SK-N-SH (cell line): ENCODE measurements at regions not wholly inside any gene's neighbourhood (a gene's known extent, or its start where the extent isn't known, plus 50 kb on each side); places are given as distances from the start of the nearest gene placed in this dataset.

Experiments used
- CTCF ChIA-PET: fragments of 300-600, 350-600 bp; formaldehyde crosslinking; extraction: SDS; loops from one replicate; lab custom pipeline; 2021; lab: Yijun Ruan, JAX
- POLR2A ChIA-PET: fragments of 350-600 bp; sonication (Branson Sonifier 250); formaldehyde crosslinking; extraction: SDS; loops from one replicate; lab custom pipeline; 2020; ENCODE audit warnings: antibody characterized with exemption, inconsistent platforms; lab: Yijun Ruan, JAX
- DNase-seq: peaks from one replicate; pipeline ENCODE4 v3.0.0; 2012
- H2AFZ ChIP-seq: fragments of 200-600 bp; sonication (generic); 2 replicates; pipeline ENCODE4 v1.8.1; 2016; ENCODE audit warnings: antibody characterized with exemption, mild to moderate bottlenecking, low read depth
- H3F3A ChIP-seq: fragments of 200-600 bp; sonication (generic); replicated peaks from 2 replicates; pipeline ENCODE3; 2016; ENCODE audit warnings: antibody characterized with exemption, mild to moderate bottlenecking; ENCODE audit not compliant: insufficient read depth
- H3K27ac ChIP-seq, 2 experiments: fragments of 200-500 bp in 1 of 2; fragments of 200-600 bp in 1 of 2; sonication (Bioruptor generic) in 1 of 2; sonication (generic), shearing (Covaris generic) in 1 of 2; 2 replicates each; pipeline versions ENCODE4 v1.5.1 to v1.6.1; 2014 to 2016; ENCODE audit warnings: low read depth in 2 of 2, inconsistent platforms in 1 of 2, low read length in 1 of 2, mild to moderate bottlenecking in 1 of 2, mixed read lengths in 1 of 2
- H3K27me3 ChIP-seq: fragments of 200-600 bp; sonication (generic), shearing (Covaris generic); 2 replicates; pipeline ENCODE4 v1.6.1; 2016; ENCODE audit warnings: mixed run types; ENCODE audit not compliant: insufficient read depth
- H3K36me3 ChIP-seq, 2 experiments: fragments of 200-500 bp in 1 of 2; fragments of 200-600 bp in 1 of 2; sonication (Bioruptor generic) in 1 of 2; sonication (generic) in 1 of 2; replicated peaks in 1 of 2; 2 replicates each; pipeline versions ENCODE3 to v1.5.1; 2014 to 2016; ENCODE audit warnings: low read length in 1 of 2, mild to moderate bottlenecking in 1 of 2; ENCODE audit not compliant: insufficient read depth in 2 of 2, control insufficient read depth in 1 of 2
- H3K4me1 ChIP-seq, 2 experiments: fragments of 200-500 bp in 1 of 2; fragments of 200-600 bp in 1 of 2; sonication (Bioruptor generic) in 1 of 2; sonication (generic), shearing (Covaris generic) in 1 of 2; 2 replicates each; pipeline versions ENCODE4 v1.5.1 to v1.6.1; 2014 to 2016; ENCODE audit warnings: low read depth in 1 of 2, low read length in 1 of 2, mixed run types in 1 of 2; ENCODE audit not compliant: insufficient read depth in 2 of 2, control insufficient read depth in 1 of 2
- H3K4me2 ChIP-seq: fragments of 200-600 bp; sonication (generic), shearing (Covaris generic); 2 replicates; pipeline ENCODE4 v1.6.1; 2017; ENCODE audit warnings: mixed run types
- H3K4me3 ChIP-seq, 2 experiments: fragments of 200-500 bp in 1 of 2; fragments of 200-600 bp in 1 of 2; sonication (Bioruptor generic) in 1 of 2; sonication (generic), shearing (Covaris generic) in 1 of 2; 2 replicates each; pipeline versions ENCODE4 v1.5.1 to v1.8.1; 2014 to 2016; ENCODE audit warnings: low read depth in 2 of 2, inconsistent platforms in 1 of 2, low read length in 1 of 2, mild to moderate bottlenecking in 1 of 2, mixed read lengths in 1 of 2, moderate library complexity in 1 of 2
- H3K79me2 ChIP-seq: fragments of 200-600 bp; sonication (generic); 2 replicates; pipeline ENCODE4 v1.8.1; 2017; ENCODE audit warnings: mild to moderate bottlenecking; ENCODE audit not compliant: insufficient read depth
- H3K9ac ChIP-seq: fragments of 200-600 bp; sonication (generic); 2 replicates; pipeline ENCODE4 v1.6.1; 2017; ENCODE audit warnings: mixed run types
- H3K9me2 ChIP-seq: fragments of 200-600 bp; sonication (generic); 2 replicates; pipeline ENCODE4 v1.6.1; 2017; ENCODE audit warnings: mixed run types
- H3K9me3 ChIP-seq: fragments of 200-600 bp; sonication (generic); 2 replicates; pipeline ENCODE4 v1.6.1; 2017; ENCODE audit warnings: mixed run types, mild to moderate bottlenecking, moderate library complexity
- H4K20me1 ChIP-seq: fragments of 200-600 bp; sonication (generic); 2 replicates; pipeline ENCODE4 v1.6.1; 2017; ENCODE audit warnings: mild to moderate bottlenecking, mixed run types; ENCODE audit not compliant: insufficient read depth
- CHD2 ChIP-seq: fragments of 150-350 bp; IDR thresholded peaks from 2 replicates; pipeline ENCODE4 v1.6.1; 2018; ENCODE audit warnings: low read length; ENCODE audit not compliant: partially characterized antibody
- GABPA ChIP-seq: IDR thresholded peaks from 2 replicates; pipeline ENCODE4 v1.4.0; 2012; ENCODE audit warnings: low read depth, mild to moderate bottlenecking
- MEF2A ChIP-seq: IDR thresholded peaks from 2 replicates; pipeline ENCODE4 v1.4.0; 2012; ENCODE audit warnings: low read depth, borderline replicate concordance
- NFIC ChIP-seq: IDR thresholded peaks from 2 replicates; pipeline ENCODE4 v1.4.0; 2012; ENCODE audit warnings: borderline replicate concordance
- RFX5 ChIP-seq: IDR thresholded peaks from 2 replicates; pipeline ENCODE4 v1.6.1; 2012; ENCODE audit warnings: mild to moderate bottlenecking, improper control_type of control experiment, low read length
- SIN3A ChIP-seq: IDR thresholded peaks from 2 replicates; pipeline ENCODE4 v1.6.1; 2012; ENCODE audit warnings: low read depth, mild to moderate bottlenecking, low read length, moderate library complexity, borderline replicate concordance
- TAF1 ChIP-seq: IDR thresholded peaks from 2 replicates; pipeline ENCODE4 v1.6.1; 2012; ENCODE audit warnings: low read depth, mild to moderate bottlenecking, low read length, moderate library complexity, borderline replicate concordance
- TEAD4 ChIP-seq: IDR thresholded peaks from 2 replicates; pipeline ENCODE4 v1.4.0; 2012; ENCODE audit warnings: mild to moderate bottlenecking, borderline replicate concordance; ENCODE audit not compliant: insufficient read depth
- WGBS: methylation state at CpG from one replicate; pipeline ENCODE4 v1.1.6; 2017; ENCODE audit warnings: low lambda C conversion rate; 5-methylcytosine and 5-hydroxymethylcytosine counted together
- TF ChIP-seq, protein P1 (sequence below): fragments of 200-600 bp; sonication (generic); IDR thresholded peaks from 2 replicates; pipeline ENCODE4 v1.6.1; 2017; ENCODE audit warnings: antibody characterized with exemption, mild to moderate bottlenecking, moderate library complexity
- TF ChIP-seq, protein P2 (sequence below): IDR thresholded peaks from 2 replicates; pipeline ENCODE4 v1.4.0; 2012; ENCODE audit warnings: low read depth, borderline replicate concordance
- TF ChIP-seq, protein P3 (sequence below): IDR thresholded peaks from 2 replicates; pipeline ENCODE4 v1.4.0; 2012; ENCODE audit warnings: low read depth, borderline replicate concordance
- TF ChIP-seq, protein P4 (sequence below): IDR thresholded peaks from 2 replicates; pipeline ENCODE4 v1.6.1; 2012; ENCODE audit warnings: mild to moderate bottlenecking, low read depth, low read length, moderate library complexity
- TF ChIP-seq, protein P5 (sequence below): fragments of 150-350 bp; IDR thresholded peaks from 2 replicates; pipeline ENCODE4 v1.6.1; 2017; ENCODE audit warnings: antibody characterized with exemption, low read length, low read depth, borderline replicate concordance

DNA sequence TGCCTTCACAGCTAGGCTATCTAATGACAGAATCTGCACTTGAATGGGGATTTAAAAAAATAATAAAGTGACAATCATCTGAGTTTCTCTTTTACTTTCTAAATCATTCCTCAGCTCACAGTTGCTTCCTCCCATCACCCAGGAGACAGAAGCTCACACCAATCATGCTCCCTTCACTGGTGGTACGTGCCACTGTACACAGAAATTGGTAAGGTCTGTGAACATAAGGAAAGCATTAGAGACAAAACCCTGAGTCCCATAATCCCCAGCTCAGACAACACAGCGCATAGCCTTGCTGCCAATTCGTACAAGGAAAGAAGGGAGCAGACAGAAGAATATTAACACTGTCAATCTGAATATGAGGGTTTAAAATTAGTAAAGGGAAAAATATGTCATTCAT lies 133.1 kb downstream of the IDS start:
- no peaks in the 10 kb centered on the region for H3K79me2 ChIP-seq
- ChIA-PET POLR2A (no interaction called here), CTCF (no interaction called here)
- no peak overlapping the region for H3K4me2 ChIP-seq
- H3K27me3 ChIP-seq = no peaks in the 10 kb centered on the region
- H3K9me3 ChIP-seq = no peaks in the 10 kb centered on the region
- H3K9me2 ChIP-seq = no peaks in the 10 kb centered on the region
- no peak overlapping the region for H3K27ac ChIP-seq
- no peaks in the 10 kb centered on the region for H3K36me3 ChIP-seq
- no peak overlapping the region for H2AFZ ChIP-seq
- no peaks in the 10 kb centered on the region for H4K20me1 ChIP-seq
- H3K4me3 ChIP-seq = no peak overlapping the region
- no peak overlapping the region for H3K9ac ChIP-seq
- no peaks in the 10 kb centered on the region for H3K4me1 ChIP-seq
- WGBS = 1% methylated on average over 3 of the region's 3 CpGs
- TF ChIP-seq, protein P1, sequence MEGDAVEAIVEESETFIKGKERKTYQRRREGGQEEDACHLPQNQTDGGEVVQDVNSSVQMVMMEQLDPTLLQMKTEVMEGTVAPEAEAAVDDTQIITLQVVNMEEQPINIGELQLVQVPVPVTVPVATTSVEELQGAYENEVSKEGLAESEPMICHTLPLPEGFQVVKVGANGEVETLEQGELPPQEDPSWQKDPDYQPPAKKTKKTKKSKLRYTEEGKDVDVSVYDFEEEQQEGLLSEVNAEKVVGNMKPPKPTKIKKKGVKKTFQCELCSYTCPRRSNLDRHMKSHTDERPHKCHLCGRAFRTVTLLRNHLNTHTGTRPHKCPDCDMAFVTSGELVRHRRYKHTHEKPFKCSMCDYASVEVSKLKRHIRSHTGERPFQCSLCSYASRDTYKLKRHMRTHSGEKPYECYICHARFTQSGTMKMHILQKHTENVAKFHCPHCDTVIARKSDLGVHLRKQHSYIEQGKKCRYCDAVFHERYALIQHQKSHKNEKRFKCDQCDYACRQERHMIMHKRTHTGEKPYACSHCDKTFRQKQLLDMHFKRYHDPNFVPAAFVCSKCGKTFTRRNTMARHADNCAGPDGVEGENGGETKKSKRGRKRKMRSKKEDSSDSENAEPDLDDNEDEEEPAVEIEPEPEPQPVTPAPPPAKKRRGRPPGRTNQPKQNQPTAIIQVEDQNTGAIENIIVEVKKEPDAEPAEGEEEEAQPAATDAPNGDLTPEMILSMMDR = no peak
- TF ChIP-seq MEF2A (no peak), SIN3A (no peak), RFX5 (no peak), TEAD4 (no peak), CHD2 (no peak), TAF1 (no peak), GABPA (no peak), NFIC (no peak)
- TF ChIP-seq, protein P2, sequence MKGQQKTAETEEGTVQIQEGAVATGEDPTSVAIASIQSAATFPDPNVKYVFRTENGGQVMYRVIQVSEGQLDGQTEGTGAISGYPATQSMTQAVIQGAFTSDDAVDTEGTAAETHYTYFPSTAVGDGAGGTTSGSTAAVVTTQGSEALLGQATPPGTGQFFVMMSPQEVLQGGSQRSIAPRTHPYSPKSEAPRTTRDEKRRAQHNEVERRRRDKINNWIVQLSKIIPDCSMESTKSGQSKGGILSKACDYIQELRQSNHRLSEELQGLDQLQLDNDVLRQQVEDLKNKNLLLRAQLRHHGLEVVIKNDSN = no peak
- TF ChIP-seq, protein P3, sequence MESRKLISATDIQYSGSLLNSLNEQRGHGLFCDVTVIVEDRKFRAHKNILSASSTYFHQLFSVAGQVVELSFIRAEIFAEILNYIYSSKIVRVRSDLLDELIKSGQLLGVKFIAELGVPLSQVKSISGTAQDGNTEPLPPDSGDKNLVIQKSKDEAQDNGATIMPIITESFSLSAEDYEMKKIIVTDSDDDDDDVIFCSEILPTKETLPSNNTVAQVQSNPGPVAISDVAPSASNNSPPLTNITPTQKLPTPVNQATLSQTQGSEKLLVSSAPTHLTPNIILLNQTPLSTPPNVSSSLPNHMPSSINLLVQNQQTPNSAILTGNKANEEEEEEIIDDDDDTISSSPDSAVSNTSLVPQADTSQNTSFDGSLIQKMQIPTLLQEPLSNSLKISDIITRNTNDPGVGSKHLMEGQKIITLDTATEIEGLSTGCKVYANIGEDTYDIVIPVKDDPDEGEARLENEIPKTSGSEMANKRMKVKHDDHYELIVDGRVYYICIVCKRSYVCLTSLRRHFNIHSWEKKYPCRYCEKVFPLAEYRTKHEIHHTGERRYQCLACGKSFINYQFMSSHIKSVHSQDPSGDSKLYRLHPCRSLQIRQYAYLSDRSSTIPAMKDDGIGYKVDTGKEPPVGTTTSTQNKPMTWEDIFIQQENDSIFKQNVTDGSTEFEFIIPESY = no peak
- TF ChIP-seq, protein P4, sequence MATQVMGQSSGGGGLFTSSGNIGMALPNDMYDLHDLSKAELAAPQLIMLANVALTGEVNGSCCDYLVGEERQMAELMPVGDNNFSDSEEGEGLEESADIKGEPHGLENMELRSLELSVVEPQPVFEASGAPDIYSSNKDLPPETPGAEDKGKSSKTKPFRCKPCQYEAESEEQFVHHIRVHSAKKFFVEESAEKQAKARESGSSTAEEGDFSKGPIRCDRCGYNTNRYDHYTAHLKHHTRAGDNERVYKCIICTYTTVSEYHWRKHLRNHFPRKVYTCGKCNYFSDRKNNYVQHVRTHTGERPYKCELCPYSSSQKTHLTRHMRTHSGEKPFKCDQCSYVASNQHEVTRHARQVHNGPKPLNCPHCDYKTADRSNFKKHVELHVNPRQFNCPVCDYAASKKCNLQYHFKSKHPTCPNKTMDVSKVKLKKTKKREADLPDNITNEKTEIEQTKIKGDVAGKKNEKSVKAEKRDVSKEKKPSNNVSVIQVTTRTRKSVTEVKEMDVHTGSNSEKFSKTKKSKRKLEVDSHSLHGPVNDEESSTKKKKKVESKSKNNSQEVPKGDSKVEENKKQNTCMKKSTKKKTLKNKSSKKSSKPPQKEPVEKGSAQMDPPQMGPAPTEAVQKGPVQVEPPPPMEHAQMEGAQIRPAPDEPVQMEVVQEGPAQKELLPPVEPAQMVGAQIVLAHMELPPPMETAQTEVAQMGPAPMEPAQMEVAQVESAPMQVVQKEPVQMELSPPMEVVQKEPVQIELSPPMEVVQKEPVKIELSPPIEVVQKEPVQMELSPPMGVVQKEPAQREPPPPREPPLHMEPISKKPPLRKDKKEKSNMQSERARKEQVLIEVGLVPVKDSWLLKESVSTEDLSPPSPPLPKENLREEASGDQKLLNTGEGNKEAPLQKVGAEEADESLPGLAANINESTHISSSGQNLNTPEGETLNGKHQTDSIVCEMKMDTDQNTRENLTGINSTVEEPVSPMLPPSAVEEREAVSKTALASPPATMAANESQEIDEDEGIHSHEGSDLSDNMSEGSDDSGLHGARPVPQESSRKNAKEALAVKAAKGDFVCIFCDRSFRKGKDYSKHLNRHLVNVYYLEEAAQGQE = no peak
- TF ChIP-seq, protein P5, sequence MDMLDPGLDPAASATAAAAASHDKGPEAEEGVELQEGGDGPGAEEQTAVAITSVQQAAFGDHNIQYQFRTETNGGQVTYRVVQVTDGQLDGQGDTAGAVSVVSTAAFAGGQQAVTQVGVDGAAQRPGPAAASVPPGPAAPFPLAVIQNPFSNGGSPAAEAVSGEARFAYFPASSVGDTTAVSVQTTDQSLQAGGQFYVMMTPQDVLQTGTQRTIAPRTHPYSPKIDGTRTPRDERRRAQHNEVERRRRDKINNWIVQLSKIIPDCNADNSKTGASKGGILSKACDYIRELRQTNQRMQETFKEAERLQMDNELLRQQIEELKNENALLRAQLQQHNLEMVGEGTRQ = no peak
- no peaks in the 10 kb centered on the region for H3F3A ChIP-seq
- no peak for DNase-seq
